Umbilical cord (tissue), 1 donor: ENCODE measurements at regions not wholly inside any gene's neighbourhood (a gene's known extent, or its start where the extent isn't known, plus 50 kb on each side); places are given as distances from the start of the nearest gene placed in this dataset.
"Not testable (repeated sequence)": the region's sequence is repeated elsewhere in the genome, so short reads cannot be mapped to it uniquely, and the experiment has no call there.

Experiments used
- DNase-seq: peaks from one replicate; pipeline ENCODE4 v3.0.0-alpha.2; 2015; ENCODE audit warnings: low spot score

DNA sequence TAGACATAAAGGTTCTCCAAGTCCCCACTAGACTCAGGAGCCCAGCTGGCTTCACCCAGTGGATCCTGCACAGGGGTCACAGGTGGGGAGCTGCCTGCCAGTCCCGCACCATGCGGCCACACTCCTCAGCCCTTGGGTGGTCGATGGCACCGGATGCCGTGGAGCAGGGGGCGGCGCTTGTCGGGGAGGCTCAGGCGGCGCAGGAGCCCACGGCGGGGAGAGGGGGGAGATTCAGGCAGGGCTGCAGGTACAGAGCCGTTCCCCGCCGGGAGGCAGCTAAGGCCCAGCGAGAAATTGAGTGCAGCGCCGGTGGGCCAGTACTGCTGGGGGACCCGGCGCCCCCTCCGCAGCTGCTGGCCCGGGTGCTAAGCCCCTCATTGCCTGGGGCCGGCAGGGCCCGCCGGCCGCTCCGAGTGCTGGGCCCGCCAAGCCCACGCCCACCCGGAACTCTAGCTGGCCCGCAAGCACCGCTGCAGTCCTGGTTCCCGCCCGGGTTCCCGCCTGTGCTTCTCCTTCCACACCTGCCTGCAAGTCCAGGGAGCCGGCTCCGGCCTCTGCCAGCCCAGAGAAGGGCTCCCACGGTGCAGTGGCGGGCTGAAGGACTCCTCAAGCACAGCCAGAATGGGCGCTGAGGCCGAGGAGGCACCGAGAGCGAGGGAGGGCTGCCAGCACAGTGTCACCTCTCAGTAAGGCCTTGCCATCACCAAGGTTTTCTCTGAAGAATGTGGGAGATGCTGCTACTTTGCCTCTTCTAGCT lies 58.4 kb upstream of the PPP1R12A start:
- no peak for DNase-seq

- no peak for DNase-seq
Observed at GRCh38 chr12:79991586-79991985, 56.7 kb upstream of the PPP1R12A start.

GRCh38 chr12:79990509-79991338 lies 55.8 kb upstream of the PPP1R12A start:
- not testable (repeated sequence) for DNase-seq

- no peak for DNase-seq
Observed at GRCh38 chr12:79988368-79988767, 53.5 kb upstream of the PPP1R12A start.

- no peak for DNase-seq
Observed at GRCh38 chr12:79987731-79988130, 52.8 kb upstream of the PPP1R12A start.
